Fibroblast of lung (primary cell): ENCODE measurements at regions not wholly inside any gene's neighbourhood (a gene's known extent, or its start where the extent isn't known, plus 50 kb on each side); places are given as distances from the start of the nearest gene placed in this dataset.

Experiments
- EZH2 ChIP-seq: IDR thresholded peaks from 2 replicates; pipeline ENCODE4 v1.5.1; 2012; ENCODE audit warnings: low read length, control low read depth, mild to moderate bottlenecking; ENCODE audit errors: missing control alignments
- TF ChIP-seq, protein P1 (sequence below), 2 donors: IDR thresholded peaks in 1 of 2; conservative IDR thresholded peaks in 1 of 2; 1 replicate in 1 of 2; 2 replicates in 1 of 2; pipeline ENCODE4 v1.5.1; 2011 to 2012; ENCODE audit warnings: low read length in 2 of 2, control low read depth in 1 of 2, inconsistent platforms in 1 of 2, low read depth in 1 of 2, mild to moderate bottlenecking in 1 of 2

DNA sequence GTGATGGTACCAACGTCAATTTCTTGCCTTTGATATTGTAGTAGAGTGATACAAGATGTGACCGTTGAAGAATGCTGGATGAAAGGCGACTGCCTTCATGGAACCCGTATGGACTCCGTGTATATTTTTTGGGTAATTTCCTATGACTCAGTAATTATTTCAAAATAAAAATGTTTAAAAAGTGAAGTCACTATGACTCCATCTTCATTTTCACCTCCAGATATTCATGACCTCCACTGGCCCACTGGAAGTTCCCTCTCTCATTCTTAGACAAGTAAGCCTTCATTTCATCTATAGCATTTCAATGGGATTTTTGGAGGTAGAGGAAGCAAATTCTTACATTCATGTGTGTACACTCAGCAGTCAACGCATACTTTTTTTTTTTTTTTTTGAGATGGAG, 111.8 kb upstream of the NUDT7 start:
- TF ChIP-seq, protein P1, sequence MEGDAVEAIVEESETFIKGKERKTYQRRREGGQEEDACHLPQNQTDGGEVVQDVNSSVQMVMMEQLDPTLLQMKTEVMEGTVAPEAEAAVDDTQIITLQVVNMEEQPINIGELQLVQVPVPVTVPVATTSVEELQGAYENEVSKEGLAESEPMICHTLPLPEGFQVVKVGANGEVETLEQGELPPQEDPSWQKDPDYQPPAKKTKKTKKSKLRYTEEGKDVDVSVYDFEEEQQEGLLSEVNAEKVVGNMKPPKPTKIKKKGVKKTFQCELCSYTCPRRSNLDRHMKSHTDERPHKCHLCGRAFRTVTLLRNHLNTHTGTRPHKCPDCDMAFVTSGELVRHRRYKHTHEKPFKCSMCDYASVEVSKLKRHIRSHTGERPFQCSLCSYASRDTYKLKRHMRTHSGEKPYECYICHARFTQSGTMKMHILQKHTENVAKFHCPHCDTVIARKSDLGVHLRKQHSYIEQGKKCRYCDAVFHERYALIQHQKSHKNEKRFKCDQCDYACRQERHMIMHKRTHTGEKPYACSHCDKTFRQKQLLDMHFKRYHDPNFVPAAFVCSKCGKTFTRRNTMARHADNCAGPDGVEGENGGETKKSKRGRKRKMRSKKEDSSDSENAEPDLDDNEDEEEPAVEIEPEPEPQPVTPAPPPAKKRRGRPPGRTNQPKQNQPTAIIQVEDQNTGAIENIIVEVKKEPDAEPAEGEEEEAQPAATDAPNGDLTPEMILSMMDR (conservative IDR thresholded peaks at IDR 0.05 in 1 of 2, IDR thresholded peaks at IDR 0.05 in 1 of 2; ENCODE audit: low read depth in 1 of 2, low read length in 2 of 2) = no peak
- no peak for TF ChIP-seq EZH2
